ENCODE measurements at regions not wholly inside any gene's neighbourhood (a gene's known extent, or its start where the extent isn't known, plus 50 kb on each side); places are given as distances from the start of the nearest gene placed in this dataset.

- TF ChIP-seq, protein P1, sequence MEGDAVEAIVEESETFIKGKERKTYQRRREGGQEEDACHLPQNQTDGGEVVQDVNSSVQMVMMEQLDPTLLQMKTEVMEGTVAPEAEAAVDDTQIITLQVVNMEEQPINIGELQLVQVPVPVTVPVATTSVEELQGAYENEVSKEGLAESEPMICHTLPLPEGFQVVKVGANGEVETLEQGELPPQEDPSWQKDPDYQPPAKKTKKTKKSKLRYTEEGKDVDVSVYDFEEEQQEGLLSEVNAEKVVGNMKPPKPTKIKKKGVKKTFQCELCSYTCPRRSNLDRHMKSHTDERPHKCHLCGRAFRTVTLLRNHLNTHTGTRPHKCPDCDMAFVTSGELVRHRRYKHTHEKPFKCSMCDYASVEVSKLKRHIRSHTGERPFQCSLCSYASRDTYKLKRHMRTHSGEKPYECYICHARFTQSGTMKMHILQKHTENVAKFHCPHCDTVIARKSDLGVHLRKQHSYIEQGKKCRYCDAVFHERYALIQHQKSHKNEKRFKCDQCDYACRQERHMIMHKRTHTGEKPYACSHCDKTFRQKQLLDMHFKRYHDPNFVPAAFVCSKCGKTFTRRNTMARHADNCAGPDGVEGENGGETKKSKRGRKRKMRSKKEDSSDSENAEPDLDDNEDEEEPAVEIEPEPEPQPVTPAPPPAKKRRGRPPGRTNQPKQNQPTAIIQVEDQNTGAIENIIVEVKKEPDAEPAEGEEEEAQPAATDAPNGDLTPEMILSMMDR (IDR thresholded peaks at IDR 0.05; ENCODE audit: unreplicated experiment): no peak
- DNase-seq (ENCODE audit: low spot score in 2 of 2, unreplicated experiment in 2 of 2): no peak
- no peak overlapping the region for H3K4me3 Mint-ChIP-seq
- no peaks in the 10 kb centered on the region for H3K36me3 Mint-ChIP-seq
- H3K27me3 Mint-ChIP-seq (ENCODE audit: low read depth): no peaks in the 10 kb centered on the region
- H3K27ac Mint-ChIP-seq: no peak overlapping the region
- H3K4me1 Mint-ChIP-seq: no peaks in the 10 kb centered on the region
- H3K9me3 Mint-ChIP-seq: no peaks in the 10 kb centered on the region
Measured at GRCh38 chrX:98480606-98481005, 1596.9 kb downstream of the RPA4 start.

GRCh38 chrX:98481636-98482035 lies 1597.9 kb downstream of the RPA4 start:
- Mint-ChIP-seq H3K27me3 (ENCODE audit: low read depth) (no peaks in the 10 kb centered on the region), H3K4me3 (no peak overlapping the region), H3K4me1 (no peaks in the 10 kb centered on the region), H3K27ac (no peak overlapping the region), H3K9me3 (no peaks in the 10 kb centered on the region), H3K36me3 (no peaks in the 10 kb centered on the region)
- DNase-seq (ENCODE audit: low spot score in 2 of 2, unreplicated experiment in 2 of 2): no peak
- TF ChIP-seq, protein P1 (IDR thresholded peaks at IDR 0.05; ENCODE audit: unreplicated experiment): no peak

GRCh38 chrX:98490670-98491069 lies 1607.0 kb downstream of the RPA4 start:
- H3K4me1 Mint-ChIP-seq: no peaks in the 10 kb centered on the region
- no peaks in the 10 kb centered on the region for H3K36me3 Mint-ChIP-seq
- H3K27me3 Mint-ChIP-seq (ENCODE audit: low read depth): no peaks in the 10 kb centered on the region
- H3K9me3 Mint-ChIP-seq: peaks cover 5% of the 10 kb centered on the region
- no peak for DNase-seq (ENCODE audit: low spot score in 2 of 2, unreplicated experiment in 2 of 2)
- no peak overlapping the region for H3K4me3 Mint-ChIP-seq
- TF ChIP-seq, protein P1 (IDR thresholded peaks at IDR 0.05; ENCODE audit: unreplicated experiment): no peak
- no peak overlapping the region for H3K27ac Mint-ChIP-seq

GRCh38 chrX:98501426-98501825 lies 1617.7 kb downstream of the RPA4 start:
- TF ChIP-seq, protein P1 (IDR thresholded peaks at IDR 0.05; ENCODE audit: unreplicated experiment): no peak
- Mint-ChIP-seq H3K4me3 (no peak overlapping the region), H3K9me3 (no peaks in the 10 kb centered on the region), H3K4me1 (peaks cover 8% of the 10 kb centered on the region), H3K27me3 (ENCODE audit: low read depth) (no peaks in the 10 kb centered on the region), H3K36me3 (no peaks in the 10 kb centered on the region), H3K27ac (no peak overlapping the region)
- no peak for DNase-seq (ENCODE audit: low spot score in 2 of 2, unreplicated experiment in 2 of 2)

DNA sequence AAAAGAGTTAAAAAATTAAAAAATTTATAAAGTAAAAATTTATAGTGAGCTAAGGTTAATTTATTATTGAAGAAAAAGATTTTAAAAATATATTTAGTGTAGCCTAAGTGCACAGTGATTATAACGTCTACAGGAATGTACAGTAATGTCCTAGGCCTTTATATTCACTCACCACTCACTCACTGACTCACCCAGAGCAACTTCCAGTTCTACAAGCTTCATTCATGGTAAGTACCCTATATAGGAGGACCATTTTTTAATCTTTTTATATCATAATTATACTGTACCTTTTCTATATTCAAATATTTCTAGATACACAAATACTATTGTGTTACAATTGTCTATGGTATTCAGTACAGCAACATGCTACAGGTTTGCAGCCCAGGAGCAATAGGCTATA lies 1623.2 kb downstream of the RPA4 start:
- H3K9me3 Mint-ChIP-seq: no peaks in the 10 kb centered on the region
- H3K27me3 Mint-ChIP-seq (ENCODE audit: low read depth): no peaks in the 10 kb centered on the region
- H3K27ac Mint-ChIP-seq: no peak overlapping the region
- DNase-seq (ENCODE audit: low spot score in 2 of 2, unreplicated experiment in 2 of 2): no peak
- H3K36me3 Mint-ChIP-seq: no peaks in the 10 kb centered on the region
- peaks cover 1% of the 10 kb centered on the region for H3K4me1 Mint-ChIP-seq
- no peak overlapping the region for H3K4me3 Mint-ChIP-seq
- TF ChIP-seq, protein P1 (IDR thresholded peaks at IDR 0.05; ENCODE audit: unreplicated experiment): no peak

DNA sequence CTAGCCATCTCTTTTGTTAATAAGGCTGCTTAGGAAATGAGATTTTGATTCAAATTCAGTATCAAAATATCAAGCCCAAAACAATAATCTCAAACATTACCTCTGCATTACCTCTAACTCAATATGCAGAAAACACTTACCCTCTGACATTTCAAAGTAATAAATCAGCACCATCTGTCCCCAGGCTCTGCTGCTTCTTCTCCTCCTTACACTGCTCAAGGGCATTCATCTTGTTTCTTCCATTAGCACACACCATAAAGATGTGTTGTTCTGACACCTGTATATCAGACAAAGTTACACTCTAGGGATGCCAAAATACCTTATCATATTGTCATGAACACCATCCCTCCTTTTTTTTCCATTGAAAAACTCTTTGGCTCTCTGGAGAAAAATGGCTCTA lies 1630.3 kb downstream of the RPA4 start:
- Mint-ChIP-seq H3K9me3 (peaks cover 7% of the 10 kb centered on the region), H3K36me3 (no peaks in the 10 kb centered on the region), H3K27ac (no peak overlapping the region), H3K27me3 (ENCODE audit: low read depth) (no peaks in the 10 kb centered on the region), H3K4me1 (no peaks in the 10 kb centered on the region), H3K4me3 (no peak overlapping the region)
- DNase-seq (ENCODE audit: low spot score in 2 of 2, unreplicated experiment in 2 of 2): no peak
- TF ChIP-seq, protein P1 (IDR thresholded peaks at IDR 0.05; ENCODE audit: unreplicated experiment): no peak

Measured in mesothelial cell of epicardium (in vitro differentiated cells).